ENCODE measurements at regions not wholly inside any gene's neighbourhood (a gene's known extent, or its start where the extent isn't known, plus 50 kb on each side); places are given as distances from the start of the nearest gene placed in this dataset.

DNA sequence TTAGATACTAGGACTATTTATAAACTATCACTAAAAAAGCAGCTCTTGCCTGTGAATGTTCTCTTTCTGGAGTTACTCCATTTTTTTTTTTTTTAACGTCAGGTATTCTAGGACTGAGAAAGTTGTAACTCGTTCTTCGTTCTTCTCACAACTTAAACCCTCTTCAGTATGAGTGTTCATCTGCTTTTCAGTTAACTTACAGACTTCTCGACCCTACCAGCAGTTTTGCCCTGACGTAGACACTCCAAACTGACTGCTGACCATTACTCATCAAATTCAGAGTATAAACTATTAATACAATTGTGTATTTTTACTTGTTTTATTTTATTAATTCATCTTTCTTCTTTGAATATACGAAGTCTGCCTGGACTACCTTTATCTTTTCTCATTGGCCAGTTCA, 353.1 kb downstream of the GPR37 start:
- H3K4me3 ChIP-seq = no peak overlapping the region
- H3K9ac ChIP-seq (ENCODE audit: insufficient read depth in 1 of 2, low read length in 2 of 2) = no peak overlapping the region
- TF ChIP-seq, protein P1, sequence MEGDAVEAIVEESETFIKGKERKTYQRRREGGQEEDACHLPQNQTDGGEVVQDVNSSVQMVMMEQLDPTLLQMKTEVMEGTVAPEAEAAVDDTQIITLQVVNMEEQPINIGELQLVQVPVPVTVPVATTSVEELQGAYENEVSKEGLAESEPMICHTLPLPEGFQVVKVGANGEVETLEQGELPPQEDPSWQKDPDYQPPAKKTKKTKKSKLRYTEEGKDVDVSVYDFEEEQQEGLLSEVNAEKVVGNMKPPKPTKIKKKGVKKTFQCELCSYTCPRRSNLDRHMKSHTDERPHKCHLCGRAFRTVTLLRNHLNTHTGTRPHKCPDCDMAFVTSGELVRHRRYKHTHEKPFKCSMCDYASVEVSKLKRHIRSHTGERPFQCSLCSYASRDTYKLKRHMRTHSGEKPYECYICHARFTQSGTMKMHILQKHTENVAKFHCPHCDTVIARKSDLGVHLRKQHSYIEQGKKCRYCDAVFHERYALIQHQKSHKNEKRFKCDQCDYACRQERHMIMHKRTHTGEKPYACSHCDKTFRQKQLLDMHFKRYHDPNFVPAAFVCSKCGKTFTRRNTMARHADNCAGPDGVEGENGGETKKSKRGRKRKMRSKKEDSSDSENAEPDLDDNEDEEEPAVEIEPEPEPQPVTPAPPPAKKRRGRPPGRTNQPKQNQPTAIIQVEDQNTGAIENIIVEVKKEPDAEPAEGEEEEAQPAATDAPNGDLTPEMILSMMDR (IDR thresholded peaks at IDR 0.05; ENCODE audit: control extremely low read depth, extremely low read depth) = no peak
- H3K9me3 ChIP-seq (ENCODE audit: control insufficient read depth in 4 of 4, insufficient read depth in 3 of 4, low read length in 3 of 4) = no peaks in the 10 kb centered on the region
- DNase-seq (no peak), ATAC-seq (ENCODE audit: insufficient read depth, low FRiP score) (no peak)
- 56 to 67% methylated on average over 6 of the region's 6 CpGs for WGBS, 2 donors
- H3K36me3 ChIP-seq (ENCODE audit: control insufficient read depth in 4 of 4, insufficient read depth in 4 of 4, low read length in 4 of 4) = no peaks in the 10 kb centered on the region
- H3K27me3 ChIP-seq (ENCODE audit: control insufficient read depth in 3 of 3, insufficient read depth in 3 of 3, low read length in 2 of 3) = no peaks in the 10 kb centered on the region
- H3K27ac ChIP-seq (ENCODE audit: low read depth in 1 of 2, low read length in 1 of 2) = no peak overlapping the region
- no peaks in the 10 kb centered on the region for H3K4me1 ChIP-seq (ENCODE audit: control insufficient read depth in 5 of 5, insufficient read depth in 5 of 5, low read length in 5 of 5)

DNA sequence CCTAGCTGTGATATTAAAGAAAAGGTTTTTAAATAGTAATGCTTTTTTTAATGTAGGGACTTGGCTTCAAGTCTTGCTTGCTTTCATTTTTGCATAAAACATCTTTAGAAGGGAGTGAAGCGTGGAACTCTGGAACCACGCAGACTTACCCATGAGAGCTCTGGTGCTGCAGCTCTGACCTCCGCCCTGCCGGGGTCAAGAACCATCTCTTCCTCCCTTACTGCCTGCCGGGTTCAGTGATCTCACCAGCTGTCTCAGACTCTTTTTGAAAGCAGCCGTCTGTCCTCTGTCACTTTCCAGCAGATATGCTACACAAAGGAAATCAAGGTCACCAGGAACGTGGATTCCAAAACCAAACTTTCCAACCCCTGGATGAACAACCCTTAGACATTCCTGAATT, 353.8 kb downstream of the GPR37 start:
- Histone ChIP-seq H3K4me3 (no peak overlapping the region), H3K9ac (ENCODE audit: insufficient read depth in 1 of 2, low read length in 2 of 2) (peak overlapping the region in 1 of 2 donors; percentile 16), H3K9me3 (ENCODE audit: control insufficient read depth in 4 of 4, insufficient read depth in 3 of 4, low read length in 3 of 4) (no peaks in the 10 kb centered on the region), H3K27ac (ENCODE audit: low read depth in 1 of 2, low read length in 1 of 2) (no peak overlapping the region), H3K36me3 (ENCODE audit: control insufficient read depth in 4 of 4, insufficient read depth in 4 of 4, low read length in 4 of 4) (no peaks in the 10 kb centered on the region), H3K4me1 (ENCODE audit: control insufficient read depth in 5 of 5, insufficient read depth in 5 of 5, low read length in 5 of 5) (no peaks in the 10 kb centered on the region), H3K27me3 (ENCODE audit: control insufficient read depth in 3 of 3, insufficient read depth in 3 of 3, low read length in 2 of 3) (no peaks in the 10 kb centered on the region)
- ATAC-seq (ENCODE audit: insufficient read depth, low FRiP score) = no peak
- WGBS, 2 donors = 39 to 60% methylated on average over 7 of the region's 7 CpGs
- peak in 1 of 3 donors; percentile 14 for DNase-seq
- TF ChIP-seq, protein P1 (IDR thresholded peaks at IDR 0.05; ENCODE audit: control extremely low read depth, extremely low read depth) = no peak

DNA sequence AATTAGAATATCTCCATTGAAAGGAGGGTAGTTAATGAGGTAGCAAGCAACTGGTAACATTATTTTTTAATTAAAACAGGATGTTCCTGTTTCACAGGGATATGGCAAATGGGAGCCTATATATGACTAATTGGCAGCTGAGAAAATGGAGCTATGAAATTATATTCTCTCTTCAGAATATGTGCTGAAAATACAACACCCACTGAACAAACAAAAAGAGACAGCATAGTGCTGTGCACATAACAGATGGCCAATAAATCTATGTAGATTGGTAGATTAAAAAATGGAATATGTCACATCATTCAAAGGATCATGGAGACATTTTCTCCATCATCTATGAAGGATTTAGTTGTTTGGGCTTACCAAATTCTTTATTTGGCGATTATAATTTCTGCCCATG, 362.0 kb downstream of the GPR37 start:
- ATAC-seq (ENCODE audit: insufficient read depth, low FRiP score) (no peak), DNase-seq (no peak)
- H3K27ac ChIP-seq (ENCODE audit: low read depth in 1 of 2, low read length in 1 of 2) = no peak overlapping the region
- no peaks in the 10 kb centered on the region for H3K4me1 ChIP-seq (ENCODE audit: control insufficient read depth in 5 of 5, insufficient read depth in 5 of 5, low read length in 5 of 5)
- 78 to 87% methylated on average over 1 of the region's 1 CpG for WGBS, 2 donors
- no peaks in the 10 kb centered on the region for H3K36me3 ChIP-seq (ENCODE audit: control insufficient read depth in 4 of 4, insufficient read depth in 4 of 4, low read length in 4 of 4)
- H3K4me3 ChIP-seq = no peak overlapping the region
- no peaks in the 10 kb centered on the region for H3K9me3 ChIP-seq (ENCODE audit: control insufficient read depth in 4 of 4, insufficient read depth in 3 of 4, low read length in 3 of 4)
- TF ChIP-seq, protein P1 (IDR thresholded peaks at IDR 0.05; ENCODE audit: control extremely low read depth, extremely low read depth) = no peak
- no peak overlapping the region for H3K9ac ChIP-seq (ENCODE audit: insufficient read depth in 1 of 2, low read length in 2 of 2)
- H3K27me3 ChIP-seq (ENCODE audit: control insufficient read depth in 3 of 3, insufficient read depth in 3 of 3, low read length in 2 of 3) = no peaks in the 10 kb centered on the region

DNA sequence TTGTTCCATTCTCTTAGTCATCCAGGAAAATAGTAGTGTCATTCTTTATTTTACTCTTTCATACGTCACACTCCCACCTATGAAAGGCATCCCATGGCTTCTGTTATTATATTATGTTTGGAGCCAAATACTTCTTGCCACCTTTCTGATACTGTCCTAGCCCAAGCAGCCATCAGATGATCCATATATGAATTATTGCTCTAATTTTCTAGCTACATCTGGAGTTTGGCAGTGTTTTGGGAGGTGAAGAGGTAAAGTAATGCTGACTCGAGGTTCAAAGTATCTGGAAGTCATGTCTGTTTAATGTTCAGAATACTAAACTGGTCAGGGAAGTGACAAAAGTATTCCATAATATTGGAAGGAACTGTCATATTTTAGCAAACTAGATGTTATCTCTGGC, 362.5 kb downstream of the GPR37 start:
- ATAC-seq (ENCODE audit: insufficient read depth, low FRiP score) (no peak), DNase-seq (no peak)
- TF ChIP-seq, protein P1 (IDR thresholded peaks at IDR 0.05; ENCODE audit: control extremely low read depth, extremely low read depth) = no peak
- no peak overlapping the region for H3K9ac ChIP-seq (ENCODE audit: insufficient read depth in 1 of 2, low read length in 2 of 2)
- no peaks in the 10 kb centered on the region for H3K36me3 ChIP-seq (ENCODE audit: control insufficient read depth in 4 of 4, insufficient read depth in 4 of 4, low read length in 4 of 4)
- no peaks in the 10 kb centered on the region for H3K27me3 ChIP-seq (ENCODE audit: control insufficient read depth in 3 of 3, insufficient read depth in 3 of 3, low read length in 2 of 3)
- 55 to 74% methylated on average over 2 of the region's 2 CpGs for WGBS, 2 donors
- H3K9me3 ChIP-seq (ENCODE audit: control insufficient read depth in 4 of 4, insufficient read depth in 3 of 4, low read length in 3 of 4) = no peaks in the 10 kb centered on the region
- no peak overlapping the region for H3K4me3 ChIP-seq
- H3K4me1 ChIP-seq (ENCODE audit: control insufficient read depth in 5 of 5, insufficient read depth in 5 of 5, low read length in 5 of 5) = no peaks in the 10 kb centered on the region
- no peak overlapping the region for H3K27ac ChIP-seq (ENCODE audit: low read depth in 1 of 2, low read length in 1 of 2)
